Keratinocyte (primary cell): ENCODE measurements at regions not wholly inside any gene's neighbourhood (a gene's known extent, or its start where the extent isn't known, plus 50 kb on each side); places are given as distances from the start of the nearest gene placed in this dataset.

Experiments
- EZH2 ChIP-seq: IDR thresholded peaks from one replicate; pipeline ENCODE4 v1.6.1; 2012; ENCODE audit warnings: inconsistent platforms, mild to moderate bottlenecking, low read length, moderate library complexity
- TF ChIP-seq, protein P1 (sequence below), 3 experiments: IDR thresholded peaks in 1 of 3; conservative IDR thresholded peaks in 1 of 3; optimal IDR thresholded peaks in 1 of 3; 2 replicates in 2 of 3; 3 replicates in 1 of 3; pipeline versions ENCODE3 to v1.5.1; 2011; ENCODE audit warnings: low read length in 3 of 3, mild to moderate bottlenecking in 3 of 3, moderate library complexity in 2 of 3, control low read depth in 1 of 3, inconsistent platforms in 1 of 3; ENCODE audit not compliant: insufficient read depth in 2 of 3; ENCODE audit errors: extremely low read depth in 1 of 3

DNA sequence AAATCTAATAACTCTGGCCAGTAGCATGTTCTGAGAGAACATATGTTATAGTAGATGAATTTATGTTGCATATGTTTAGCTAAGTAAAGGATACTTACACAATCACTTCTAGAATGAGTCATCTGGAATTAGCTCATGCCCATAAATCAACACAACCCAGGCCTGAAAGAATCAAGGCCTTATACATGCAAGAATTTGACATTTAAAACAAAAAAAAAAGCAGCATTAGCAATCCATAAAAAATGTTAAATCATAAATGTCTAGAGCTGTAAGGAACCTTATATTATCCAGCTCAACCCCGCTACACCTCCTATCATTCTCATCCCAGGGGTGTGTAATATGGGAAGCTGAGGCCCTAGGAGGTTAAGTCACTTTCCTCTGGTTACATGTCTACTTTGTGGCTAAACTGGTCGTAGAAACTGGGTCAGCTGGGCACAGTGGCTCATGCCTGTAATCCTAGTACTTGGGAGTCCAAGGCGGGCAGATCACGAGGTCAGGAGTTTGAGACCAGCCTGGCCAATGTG is 105.2 kb upstream of the CARMIL1 start:
- no peak for TF ChIP-seq EZH2
- TF ChIP-seq, protein P1, sequence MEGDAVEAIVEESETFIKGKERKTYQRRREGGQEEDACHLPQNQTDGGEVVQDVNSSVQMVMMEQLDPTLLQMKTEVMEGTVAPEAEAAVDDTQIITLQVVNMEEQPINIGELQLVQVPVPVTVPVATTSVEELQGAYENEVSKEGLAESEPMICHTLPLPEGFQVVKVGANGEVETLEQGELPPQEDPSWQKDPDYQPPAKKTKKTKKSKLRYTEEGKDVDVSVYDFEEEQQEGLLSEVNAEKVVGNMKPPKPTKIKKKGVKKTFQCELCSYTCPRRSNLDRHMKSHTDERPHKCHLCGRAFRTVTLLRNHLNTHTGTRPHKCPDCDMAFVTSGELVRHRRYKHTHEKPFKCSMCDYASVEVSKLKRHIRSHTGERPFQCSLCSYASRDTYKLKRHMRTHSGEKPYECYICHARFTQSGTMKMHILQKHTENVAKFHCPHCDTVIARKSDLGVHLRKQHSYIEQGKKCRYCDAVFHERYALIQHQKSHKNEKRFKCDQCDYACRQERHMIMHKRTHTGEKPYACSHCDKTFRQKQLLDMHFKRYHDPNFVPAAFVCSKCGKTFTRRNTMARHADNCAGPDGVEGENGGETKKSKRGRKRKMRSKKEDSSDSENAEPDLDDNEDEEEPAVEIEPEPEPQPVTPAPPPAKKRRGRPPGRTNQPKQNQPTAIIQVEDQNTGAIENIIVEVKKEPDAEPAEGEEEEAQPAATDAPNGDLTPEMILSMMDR (optimal IDR thresholded peaks at IDR 0.05 in 1 of 3, IDR thresholded peaks at IDR 0.05 in 1 of 3, conservative IDR thresholded peaks at IDR 0.05 in 1 of 3; ENCODE audit: extremely low read depth in 1 of 3, insufficient read depth in 2 of 3, low read length in 3 of 3), result no peak
